PC-9 (cell line): ENCODE measurements at regions not wholly inside any gene's neighbourhood (a gene's known extent, or its start where the extent isn't known, plus 50 kb on each side); places are given as distances from the start of the nearest gene placed in this dataset.
A peak's percentile ranks its signal among the peaks of the same experiment; 100 is the strongest.

ENCODE experiments used
- BruUV-seq: library from RNA; stranded (reverse); fragments of 400-500 nt; replicated peaks from 2 replicates; lab custom pipeline; 2021; lab: Mats Ljungman, UMichigan
- CTCF ChIA-PET: fragments of 300-600 bp; sonication (Branson Sonifier 250); formaldehyde crosslinking; loops from one replicate; lab custom pipeline; 2022; ENCODE audit warnings: antibody characterized with exemption; lab: Charles Lee
- POLR2A ChIA-PET: fragments of 300-600 bp; sonication (Branson Sonifier 250); formaldehyde crosslinking; loops from one replicate; lab custom pipeline; 2022; ENCODE audit warnings: antibody characterized with exemption; ENCODE audit not compliant: unreplicated experiment; lab: Charles Lee
- DNase-seq, 2 experiments: peaks; one replicate each; pipeline versions ENCODE4 v3.0.0 to v3.0.0-alpha.2; 2015 to 2022; ENCODE audit warnings: mixed read lengths in 1 of 2
- H2AFZ ChIP-seq: fragments of 200-600 bp; sonication (generic); 2 replicates; pipeline ENCODE4 v1.8.1; 2017; ENCODE audit warnings: antibody characterized with exemption
- H3F3A ChIP-seq: fragments of 200-600 bp; sonication (generic); 2 replicates; pipeline ENCODE4 v1.8.1; 2017; ENCODE audit warnings: antibody characterized with exemption, mild to moderate bottlenecking, low read depth; ENCODE audit not compliant: insufficient read depth
- H3K27ac ChIP-seq: fragments of 200-600 bp; sonication (generic); 2 replicates; pipeline ENCODE4 v1.6.1; 2016; ENCODE audit warnings: mixed run types
- H3K27me3 ChIP-seq: fragments of 200-600 bp; sonication (generic); 2 replicates; pipeline ENCODE4 v1.6.1; 2016; ENCODE audit warnings: low read depth, mixed run types; ENCODE audit not compliant: insufficient read depth
- H3K36me3 ChIP-seq: fragments of 200-600 bp; sonication (generic); 2 replicates; pipeline ENCODE4 v1.6.1; 2016; ENCODE audit warnings: low read depth, mixed run types
- H3K4me1 ChIP-seq: fragments of 200-600 bp; sonication (generic); replicated peaks from 2 replicates; pipeline ENCODE4 v1.6.1; 2016; ENCODE audit warnings: mixed run types; ENCODE audit not compliant: insufficient read depth
- H3K4me2 ChIP-seq: fragments of 200-600 bp; sonication (generic); 2 replicates; pipeline ENCODE4 v1.6.1; 2017; ENCODE audit warnings: mixed run types
- H3K4me3 ChIP-seq: fragments of 200-600 bp; sonication (generic); 2 replicates; pipeline ENCODE4 v1.6.1; 2016; ENCODE audit warnings: mixed run types
- H3K79me2 ChIP-seq: fragments of 200-600 bp; sonication (generic); 2 replicates; pipeline ENCODE4 v1.6.1; 2017; ENCODE audit warnings: low read depth, mixed run types
- H3K9me2 ChIP-seq: fragments of 200-600 bp; sonication (generic); 2 replicates; pipeline ENCODE4 v1.8.1; 2017; ENCODE audit warnings: mild to moderate bottlenecking; ENCODE audit not compliant: insufficient read depth
- H3K9me3 ChIP-seq: fragments of 200-600 bp; sonication (generic); 2 replicates; pipeline ENCODE4 v1.8.1; 2016; ENCODE audit warnings: low read depth; ENCODE audit not compliant: insufficient read depth
- H4K20me1 ChIP-seq: fragments of 200-600 bp; sonication (generic); 2 replicates; pipeline ENCODE4 v1.8.1; 2017; ENCODE audit not compliant: insufficient read depth
- CTCF ChIP-seq: fragments of 200-600 bp; sonication (generic); conservative IDR thresholded peaks from 2 replicates; pipeline ENCODE4 v1.6.1; 2017; ENCODE audit warnings: mixed run types, antibody characterized with exemption, mild to moderate bottlenecking, moderate library complexity
- EZH2 ChIP-seq: fragments of 200-600 bp; sonication (generic); IDR thresholded peaks from 2 replicates; pipeline ENCODE4 v1.8.0; 2017; ENCODE audit warnings: antibody characterized with exemption, low read depth
- intact Hi-C: fragments of 100-400 bp; cut with micrococcal nuclease; formaldehyde crosslinking; loops from one replicate; pipeline ENCODE4 v1.10.0; 2022; ENCODE audit not compliant: unreplicated experiment

GRCh38 chr3:65020281-65021160 lies 332.7 kb upstream of the ADAMTS9 start:
- no peaks in the 10 kb centered on the region for H3K27me3 ChIP-seq
- TF ChIP-seq CTCF, result no peak
- no peak for TF ChIP-seq EZH2
- H4K20me1 ChIP-seq, result no peaks in the 10 kb centered on the region
- no TSS peak for BruUV-seq
- no peak overlapping the region for H3K4me2 ChIP-seq
- H3K4me3 ChIP-seq, result no peak overlapping the region
- no peaks in the 10 kb centered on the region for H3K9me3 ChIP-seq
- H3K36me3 ChIP-seq, result no peaks in the 10 kb centered on the region
- no peak overlapping the region for H2AFZ ChIP-seq
- H3K79me2 ChIP-seq, result no peaks in the 10 kb centered on the region
- ChIA-PET POLR2A (no interaction called here), CTCF (no interaction called here)
- no peak for DNase-seq
- peaks cover 23% of the 10 kb centered on the region for H3K4me1 ChIP-seq
- H3K27ac ChIP-seq, result no peak overlapping the region
- no peaks in the 10 kb centered on the region for H3F3A ChIP-seq
- no peaks in the 10 kb centered on the region for H3K9me2 ChIP-seq
- intact Hi-C loops, result no loop called here

GRCh38 chr3:65019443-65020055 lies 331.7 kb upstream of the ADAMTS9 start:
- Histone ChIP-seq H4K20me1 (no peaks in the 10 kb centered on the region), H3K4me3 (peak overlapping the region; percentile 24; the same call in 1 of the 2 replicates), H3K27me3 (no peaks in the 10 kb centered on the region), H3K79me2 (no peaks in the 10 kb centered on the region), H3K9me3 (no peaks in the 10 kb centered on the region), H3K4me1 (peaks cover 23% of the 10 kb centered on the region), H3F3A (no peaks in the 10 kb centered on the region), H3K9me2 (no peaks in the 10 kb centered on the region), H3K27ac (peak overlapping the region; percentile 69), H3K4me2 (peak overlapping the region; percentile 74), H3K36me3 (no peaks in the 10 kb centered on the region), H2AFZ (peak overlapping the region; percentile 41)
- POLR2A ChIA-PET, result no interaction called here
- intact Hi-C loops, result loop anchor here (1.0 to 5.0 kb wide), 2 partner anchors 11 to 332 kb away; partner anchors contain the start of gene ADAMTS9
- TF ChIP-seq CTCF (no peak), EZH2 (no peak)
- BruUV-seq, result no TSS peak
- CTCF ChIA-PET, result no interaction called here
- peak in 1 of 2 experiments; percentile 76 for DNase-seq

- Histone ChIP-seq H4K20me1 (no peaks in the 10 kb centered on the region), H3K9me3 (no peaks in the 10 kb centered on the region), H3K79me2 (no peaks in the 10 kb centered on the region), H3K9me2 (no peaks in the 10 kb centered on the region), H3K4me2 (peak overlapping the region; percentile 74), H3K4me3 (peak overlapping the region; percentile 24; the same call in 1 of the 2 replicates), H3K4me1 (peaks cover 23% of the 10 kb centered on the region), H3K36me3 (no peaks in the 10 kb centered on the region), H3K27ac (peak overlapping the region; percentile 69), H3F3A (no peaks in the 10 kb centered on the region), H2AFZ (peak overlapping the region; percentile 41), H3K27me3 (no peaks in the 10 kb centered on the region)
- POLR2A ChIA-PET, result no interaction called here
- TF ChIP-seq EZH2 (no peak), CTCF (no peak)
- CTCF ChIA-PET, result no interaction called here
- intact Hi-C loops, result loop anchor here (1.0 to 5.0 kb wide), 2 partner anchors 12 to 332 kb away; partner anchors contain the start of gene ADAMTS9
- no TSS peak for BruUV-seq
- DNase-seq, result peak in 1 of 2 experiments; percentile 49
Measured at GRCh38 chr3:65018801-65019200, 331.0 kb upstream of the ADAMTS9 start.
